KG1 (cell line): ENCODE measurements at regions not wholly inside any gene's neighbourhood (a gene's known extent, or its start where the extent isn't known, plus 50 kb on each side); places are given as distances from the start of the nearest gene placed in this dataset.
"Not testable (repeated sequence)": the region's sequence is repeated elsewhere in the genome, so short reads cannot be mapped to it uniquely, and the experiment has no call there.

Experiments used
- DNase-seq: peaks from one replicate; lab custom pipeline; 2025; lab: John Stamatoyannopoulos, UW

GRCh38 chr2:51894584-51894983 lies 862.7 kb upstream of the NRXN1 start:
- not testable (repeated sequence) for DNase-seq

DNA sequence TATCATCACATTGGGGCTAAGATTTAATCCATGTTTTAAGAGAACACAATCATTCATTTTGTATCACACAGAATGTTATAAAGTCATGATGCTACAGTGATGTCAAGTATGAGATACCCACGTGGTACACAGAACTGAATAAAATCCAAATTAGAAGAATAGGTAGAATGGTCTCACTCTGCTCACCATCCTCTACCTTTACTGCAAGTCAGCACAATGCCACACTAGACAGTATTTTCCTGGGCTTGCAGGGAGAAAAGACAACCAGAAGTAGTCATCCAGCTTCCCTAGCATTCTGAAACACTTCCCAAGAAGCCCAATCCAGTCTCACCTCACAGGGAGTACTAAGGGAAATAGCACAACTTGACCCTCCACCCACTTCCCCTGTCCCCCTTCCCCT lies 856.2 kb upstream of the NRXN1 start:
- no peak for DNase-seq

DNA sequence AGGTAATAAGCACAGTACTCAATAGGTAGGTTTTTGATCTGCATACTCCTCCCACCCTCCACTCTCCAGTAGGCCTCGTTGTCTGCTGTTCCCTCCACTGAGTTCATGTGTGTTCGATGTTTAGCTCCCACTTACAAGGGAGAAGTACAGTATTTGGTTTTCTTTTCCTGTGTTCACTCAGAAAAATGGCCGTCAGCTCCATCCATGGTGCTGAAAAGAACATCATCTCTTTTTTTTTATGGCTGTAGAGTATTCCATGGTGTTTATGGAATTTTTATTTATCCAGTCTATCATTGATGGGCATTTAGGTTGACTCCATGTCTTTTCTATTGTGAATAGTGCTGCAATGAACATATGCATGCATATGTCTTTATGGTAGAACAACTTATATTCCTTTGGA lies 849.7 kb upstream of the NRXN1 start:
- no peak for DNase-seq

DNA sequence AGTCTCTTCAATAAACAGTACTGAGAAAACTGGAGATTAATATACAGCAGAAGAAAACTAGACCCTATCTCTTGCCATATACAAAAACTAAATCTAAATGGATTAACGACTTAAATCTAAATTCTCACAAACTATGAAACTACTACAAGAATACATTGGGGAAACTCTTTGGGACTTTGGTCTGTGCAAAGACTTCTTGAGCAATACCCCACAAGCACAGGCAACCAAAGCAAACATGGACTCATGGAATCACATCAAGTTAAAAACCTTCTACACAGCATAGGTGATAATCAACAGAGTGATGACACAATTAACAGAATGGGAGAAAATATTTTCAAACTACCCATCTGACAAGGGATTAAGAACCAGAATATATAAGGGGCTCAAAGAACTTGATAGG lies 848.2 kb upstream of the NRXN1 start:
- no peak for DNase-seq

GRCh38 chr2:51866361-51866760 lies 834.4 kb upstream of the NRXN1 start:
- DNase-seq = no peak

DNA sequence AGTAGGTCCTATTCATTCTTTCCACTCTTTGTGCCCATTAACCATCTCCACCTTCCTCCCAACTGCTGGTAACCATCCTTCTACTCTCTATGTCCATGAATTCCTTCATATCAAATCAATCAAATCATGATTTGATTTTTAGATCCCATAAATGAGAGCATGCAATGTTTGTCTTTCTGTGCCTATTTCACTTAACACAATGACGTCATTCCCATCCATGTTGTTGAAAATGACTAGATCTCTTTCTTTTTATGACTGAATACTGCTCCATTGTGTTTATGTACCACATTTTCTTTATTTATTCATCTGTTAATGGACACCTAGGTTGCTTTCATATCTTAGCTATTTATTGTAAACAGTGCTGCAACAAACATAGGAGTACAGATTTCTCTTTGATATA lies 827.3 kb upstream of the NRXN1 start:
- no peak for DNase-seq

- no peak for DNase-seq
These were observed 823.8 kb upstream of the NRXN1 start for GRCh38 chr2:51855683-51856082.

GRCh38 chr2:51846796-51847195 lies 814.9 kb upstream of the NRXN1 start:
- DNase-seq = no peak

GRCh38 chr2:51846018-51846417 lies 814.1 kb upstream of the NRXN1 start:
- no peak for DNase-seq

GRCh38 chr2:51844596-51844995 lies 812.7 kb upstream of the NRXN1 start:
- DNase-seq = no peak

- no peak for DNase-seq
These were observed 797.5 kb upstream of the NRXN1 start for GRCh38 chr2:51829477-51829876.

DNA sequence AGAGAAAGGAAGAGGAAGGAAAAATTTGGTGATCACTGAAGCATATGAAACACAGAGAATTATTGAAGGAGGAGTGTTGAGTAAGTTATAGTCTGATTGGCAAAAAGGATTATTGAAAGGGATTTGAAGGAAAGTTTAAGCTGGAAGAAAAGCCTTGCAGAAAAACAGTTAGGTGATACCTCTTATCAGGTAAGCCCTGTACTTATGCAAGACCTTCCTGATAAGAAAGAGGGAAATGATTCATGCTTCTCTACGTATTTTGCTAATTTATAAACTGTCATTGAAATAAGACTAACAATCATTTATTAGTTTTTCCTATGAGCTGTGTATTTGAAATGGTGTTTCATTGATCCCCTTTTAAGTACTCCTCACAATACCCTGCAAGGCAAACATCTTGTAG lies 793.9 kb upstream of the NRXN1 start:
- DNase-seq = no peak

DNA sequence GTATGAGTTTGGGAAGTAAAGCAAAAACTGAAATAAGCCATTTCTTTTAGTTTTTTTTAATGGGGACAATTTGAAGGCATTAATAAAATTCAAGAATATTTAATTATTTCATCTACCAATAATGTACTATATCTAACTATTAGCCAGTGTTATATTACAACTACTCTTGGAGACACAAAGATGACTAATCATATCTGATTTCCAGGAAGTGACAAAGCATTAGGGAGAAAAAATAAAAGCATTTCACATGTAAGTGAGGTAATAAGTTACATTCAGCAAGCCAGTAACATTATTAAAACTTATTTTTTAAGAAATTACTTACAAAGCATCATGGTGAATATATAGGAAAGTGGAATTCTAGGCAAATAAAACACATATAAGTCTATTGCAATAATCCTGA lies 781.3 kb upstream of the NRXN1 start:
- DNase-seq = no peak

DNA sequence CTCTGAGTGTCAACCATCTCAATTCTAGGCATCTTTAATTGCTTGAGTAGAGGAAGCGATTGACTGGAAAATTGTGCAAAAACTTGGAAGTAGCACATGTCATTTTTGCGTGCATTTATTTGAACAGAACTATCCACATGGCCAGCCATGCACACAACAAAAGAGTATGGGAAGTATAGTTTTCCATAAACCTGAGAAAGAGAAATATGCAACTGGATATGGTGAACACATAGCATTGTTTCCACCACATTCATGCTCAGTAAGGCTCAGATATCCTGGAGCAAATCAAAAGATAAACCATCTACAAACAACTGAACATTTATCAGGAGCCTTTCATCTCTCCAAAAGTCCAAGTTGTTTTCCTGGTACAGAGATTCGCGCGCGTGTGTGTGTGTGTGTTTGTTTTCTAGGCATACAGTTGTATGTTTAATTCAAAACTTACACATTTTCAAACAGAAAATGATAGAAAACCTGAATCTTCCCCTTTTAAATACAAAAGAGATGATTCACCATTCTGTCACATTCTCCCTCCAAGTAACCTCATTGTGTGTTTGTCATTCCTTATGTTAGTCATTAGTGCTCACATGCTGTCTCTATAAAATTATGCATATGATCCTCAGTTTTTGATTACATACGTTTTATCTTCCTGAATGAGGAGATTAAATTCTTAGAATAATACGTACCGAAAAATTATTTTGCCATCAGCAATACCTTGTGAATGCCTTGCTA lies 780.4 kb upstream of the NRXN1 start:
- DNase-seq = no peak

DNA sequence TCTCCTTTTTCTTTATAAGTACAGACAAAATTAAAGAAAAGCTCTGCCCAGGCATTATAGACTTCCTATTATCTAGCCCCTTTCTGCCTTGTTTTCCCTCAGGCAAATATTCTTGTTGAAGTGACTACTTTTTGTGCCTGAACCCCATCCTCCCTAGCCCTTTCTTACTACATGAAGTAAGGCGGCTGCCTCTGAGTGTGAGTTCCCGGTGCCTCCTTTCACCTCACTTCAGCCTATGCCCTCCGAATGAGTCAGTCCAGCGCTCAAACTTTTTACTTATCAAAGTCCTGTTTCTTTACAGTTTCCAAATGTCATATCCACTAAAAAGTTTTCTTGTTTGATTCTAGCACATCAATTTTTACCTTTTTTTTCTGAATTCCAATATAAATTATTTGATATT lies 778.3 kb upstream of the NRXN1 start:
- no peak for DNase-seq

GRCh38 chr2:51807229-51807628 lies 775.3 kb upstream of the NRXN1 start:
- no peak for DNase-seq

DNA sequence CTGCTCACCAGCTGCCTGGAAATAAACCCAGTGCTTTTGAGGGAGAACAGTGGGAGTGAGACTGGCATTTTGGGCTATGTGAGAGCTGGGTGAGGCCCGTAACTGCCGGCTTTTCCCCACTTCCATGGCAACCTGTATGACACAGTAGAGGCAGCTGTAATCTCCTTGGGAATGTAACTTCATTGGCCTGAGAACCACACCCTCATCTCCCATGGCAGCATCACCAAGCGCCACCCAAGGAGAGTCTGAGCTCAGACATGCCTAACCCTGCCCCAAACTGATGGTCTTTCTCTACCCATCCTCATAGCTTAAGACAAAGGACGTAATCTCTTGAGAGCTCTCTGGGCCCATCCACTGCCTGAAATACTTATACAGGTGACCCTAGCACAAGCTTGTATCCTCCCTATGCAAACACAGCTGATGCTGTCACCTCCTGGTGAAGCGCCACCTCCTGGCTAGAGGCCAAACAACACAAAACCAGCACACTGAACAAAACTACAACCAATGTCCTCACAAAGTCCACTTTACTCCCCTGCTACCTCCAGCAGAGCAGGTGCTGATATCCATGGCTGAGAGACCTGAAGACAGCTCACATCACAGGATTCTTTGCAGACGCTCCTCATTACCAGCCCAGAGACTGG lies 763.4 kb upstream of the NRXN1 start:
- DNase-seq = no peak

- no peak for DNase-seq
These were observed 759.6 kb upstream of the NRXN1 start for GRCh38 chr2:51791496-51791895.

GRCh38 chr2:51790854-51791253 lies 758.9 kb upstream of the NRXN1 start:
- no peak for DNase-seq

GRCh38 chr2:51789918-51790317 lies 758.0 kb upstream of the NRXN1 start:
- DNase-seq = no peak

GRCh38 chr2:51782921-51783765 lies 751.2 kb upstream of the NRXN1 start:
- no peak for DNase-seq

DNA sequence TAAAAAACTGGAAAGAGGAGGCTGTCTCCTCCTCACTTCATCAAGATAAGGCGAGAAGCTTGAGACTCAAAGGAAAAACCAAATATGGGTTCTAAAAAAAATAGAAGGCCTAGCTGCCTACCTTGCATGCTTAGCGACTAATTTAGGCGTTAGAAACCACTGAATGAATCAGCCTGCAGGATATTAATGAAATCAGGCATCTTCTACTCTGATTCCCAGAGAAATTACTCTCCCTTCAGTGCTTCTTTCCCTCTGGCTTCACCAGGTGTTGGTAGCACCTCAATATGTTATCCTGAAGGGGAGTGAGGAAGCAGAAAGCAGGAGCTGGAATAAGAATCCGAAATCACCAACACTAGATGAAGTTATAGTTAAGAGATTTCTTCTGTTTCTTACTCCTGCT lies 749.8 kb upstream of the NRXN1 start:
- DNase-seq = no peak

GRCh38 chr2:51780353-51780752 lies 748.4 kb upstream of the NRXN1 start:
- no peak for DNase-seq
